ENCODE measurements at regions not wholly inside any gene's neighbourhood (a gene's known extent, or its start where the extent isn't known, plus 50 kb on each side); places are given as distances from the start of the nearest gene placed in this dataset.

GRCh38 chr15:95698230-95698629 lies 632.3 kb upstream of the NR2F2 start (continued):
- TF ChIP-seq, protein P1, sequence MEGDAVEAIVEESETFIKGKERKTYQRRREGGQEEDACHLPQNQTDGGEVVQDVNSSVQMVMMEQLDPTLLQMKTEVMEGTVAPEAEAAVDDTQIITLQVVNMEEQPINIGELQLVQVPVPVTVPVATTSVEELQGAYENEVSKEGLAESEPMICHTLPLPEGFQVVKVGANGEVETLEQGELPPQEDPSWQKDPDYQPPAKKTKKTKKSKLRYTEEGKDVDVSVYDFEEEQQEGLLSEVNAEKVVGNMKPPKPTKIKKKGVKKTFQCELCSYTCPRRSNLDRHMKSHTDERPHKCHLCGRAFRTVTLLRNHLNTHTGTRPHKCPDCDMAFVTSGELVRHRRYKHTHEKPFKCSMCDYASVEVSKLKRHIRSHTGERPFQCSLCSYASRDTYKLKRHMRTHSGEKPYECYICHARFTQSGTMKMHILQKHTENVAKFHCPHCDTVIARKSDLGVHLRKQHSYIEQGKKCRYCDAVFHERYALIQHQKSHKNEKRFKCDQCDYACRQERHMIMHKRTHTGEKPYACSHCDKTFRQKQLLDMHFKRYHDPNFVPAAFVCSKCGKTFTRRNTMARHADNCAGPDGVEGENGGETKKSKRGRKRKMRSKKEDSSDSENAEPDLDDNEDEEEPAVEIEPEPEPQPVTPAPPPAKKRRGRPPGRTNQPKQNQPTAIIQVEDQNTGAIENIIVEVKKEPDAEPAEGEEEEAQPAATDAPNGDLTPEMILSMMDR (IDR thresholded peaks at IDR 0.05; ENCODE audit: control extremely low read depth in 1 of 3, insufficient read depth in 1 of 3, low read depth in 1 of 3, low read length in 3 of 3) = no peak
- TF ChIP-seq ASH2L (IDR thresholded peaks at IDR 0.05; ENCODE audit: low read length) = no peak
- TF ChIP-seq KDM5A (IDR thresholded peaks at IDR 0.05; ENCODE audit: low read length) = no peak
- TF ChIP-seq CREB1 (IDR thresholded peaks at IDR 0.05) = no peak
- no peak for TF ChIP-seq SP2 (IDR thresholded peaks at IDR 0.05; ENCODE audit: low read length)
- TF ChIP-seq KDM1A (IDR thresholded peaks at IDR 0.05; ENCODE audit: borderline replicate concordance, low read length) = no peak
- TF ChIP-seq NANOG (IDR thresholded peaks at IDR 0.05; ENCODE audit: insufficient read depth, low read depth, low read length, poor library complexity, severe bottlenecking) = no peak

All from H1 (cell line).